ENCODE measurements at regions not wholly inside any gene's neighbourhood (a gene's known extent, or its start where the extent isn't known, plus 50 kb on each side); places are given as distances from the start of the nearest gene placed in this dataset.

DNA sequence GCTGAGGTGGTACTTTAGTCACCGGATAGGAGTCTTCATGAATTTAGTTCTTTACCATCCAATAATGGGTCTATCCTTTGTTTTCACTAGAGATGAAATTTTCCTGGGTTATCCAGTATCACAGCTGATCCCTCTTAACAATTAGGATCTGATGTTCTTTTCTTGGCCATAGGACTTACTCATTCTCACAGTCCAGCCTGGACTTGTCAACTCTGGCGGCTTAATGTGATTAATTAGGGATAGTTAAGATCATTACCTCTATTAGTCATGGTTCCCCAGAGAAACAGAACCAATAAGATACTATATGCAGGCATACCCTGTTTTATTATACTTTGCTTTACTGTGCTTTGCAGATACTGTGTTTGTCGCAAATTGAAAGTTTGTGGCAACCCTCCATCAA, 272.7 kb upstream of the FAT4 start:
- no peak for TF ChIP-seq ZFX (IDR thresholded peaks at IDR 0.05; ENCODE audit: borderline replicate concordance)
- TF ChIP-seq, protein P1, sequence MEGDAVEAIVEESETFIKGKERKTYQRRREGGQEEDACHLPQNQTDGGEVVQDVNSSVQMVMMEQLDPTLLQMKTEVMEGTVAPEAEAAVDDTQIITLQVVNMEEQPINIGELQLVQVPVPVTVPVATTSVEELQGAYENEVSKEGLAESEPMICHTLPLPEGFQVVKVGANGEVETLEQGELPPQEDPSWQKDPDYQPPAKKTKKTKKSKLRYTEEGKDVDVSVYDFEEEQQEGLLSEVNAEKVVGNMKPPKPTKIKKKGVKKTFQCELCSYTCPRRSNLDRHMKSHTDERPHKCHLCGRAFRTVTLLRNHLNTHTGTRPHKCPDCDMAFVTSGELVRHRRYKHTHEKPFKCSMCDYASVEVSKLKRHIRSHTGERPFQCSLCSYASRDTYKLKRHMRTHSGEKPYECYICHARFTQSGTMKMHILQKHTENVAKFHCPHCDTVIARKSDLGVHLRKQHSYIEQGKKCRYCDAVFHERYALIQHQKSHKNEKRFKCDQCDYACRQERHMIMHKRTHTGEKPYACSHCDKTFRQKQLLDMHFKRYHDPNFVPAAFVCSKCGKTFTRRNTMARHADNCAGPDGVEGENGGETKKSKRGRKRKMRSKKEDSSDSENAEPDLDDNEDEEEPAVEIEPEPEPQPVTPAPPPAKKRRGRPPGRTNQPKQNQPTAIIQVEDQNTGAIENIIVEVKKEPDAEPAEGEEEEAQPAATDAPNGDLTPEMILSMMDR (IDR thresholded peaks at IDR 0.05) = no peak

DNA sequence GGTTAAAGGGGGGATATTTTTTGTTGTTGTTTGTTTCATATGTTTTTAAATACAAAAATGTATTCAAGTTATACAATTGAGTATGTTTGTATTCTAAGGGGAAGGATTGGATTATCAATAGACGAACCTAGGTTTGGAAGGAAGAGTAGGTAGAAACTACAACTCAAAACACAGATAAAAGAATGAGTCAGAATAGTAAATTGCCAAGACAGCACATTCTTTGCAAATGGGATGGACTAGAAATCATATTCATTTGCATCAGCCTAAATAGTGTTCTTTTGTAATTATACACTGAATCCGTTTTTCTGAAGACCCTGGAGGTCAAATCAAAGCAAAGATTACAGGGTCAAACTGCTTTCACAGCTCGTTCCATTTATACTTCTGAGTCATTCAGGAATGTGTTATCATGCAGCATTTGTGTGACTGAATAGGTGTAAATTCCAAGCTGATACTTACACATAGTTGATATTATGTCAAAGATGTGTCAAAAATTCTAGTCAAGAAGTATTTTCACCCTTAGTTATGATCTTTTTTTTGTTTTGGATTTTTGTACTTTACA, 273.3 kb upstream of the FAT4 start:
- TF ChIP-seq, protein P1 (IDR thresholded peaks at IDR 0.05) = no peak
- no peak for TF ChIP-seq ZFX (IDR thresholded peaks at IDR 0.05; ENCODE audit: borderline replicate concordance)
- no peak overlapping the region for H3K27ac ChIP-seq

More for the DNA sequence above, 272.7 kb upstream of the FAT4 start:
- no peak overlapping the region for H3K27ac ChIP-seq

DNA sequence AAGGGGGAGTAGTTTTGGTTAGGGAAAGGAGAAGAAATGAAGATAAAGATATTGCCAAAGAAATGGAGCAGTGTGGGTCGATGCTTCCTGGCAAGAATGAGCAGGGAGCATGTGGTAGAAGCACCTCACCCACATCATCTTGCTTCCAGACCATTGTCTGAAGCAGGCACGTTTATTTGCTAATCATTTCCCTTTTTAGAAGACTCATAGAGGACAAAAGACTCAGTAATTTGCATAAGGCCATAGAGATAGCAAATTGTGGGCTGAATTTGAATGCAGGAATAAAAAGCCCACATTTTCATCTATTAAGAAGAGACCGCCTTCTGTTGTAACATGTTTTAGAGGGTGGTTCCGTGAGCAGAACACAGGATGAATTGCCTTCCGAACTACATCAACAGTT, 275.2 kb upstream of the FAT4 start:
- TF ChIP-seq, protein P1 (IDR thresholded peaks at IDR 0.05) = peak; percentile 23; the same call in 1 of the 2 replicates
- TF ChIP-seq ZFX (IDR thresholded peaks at IDR 0.05; ENCODE audit: borderline replicate concordance) = no peak
- H3K27ac ChIP-seq = no peak overlapping the region

DNA sequence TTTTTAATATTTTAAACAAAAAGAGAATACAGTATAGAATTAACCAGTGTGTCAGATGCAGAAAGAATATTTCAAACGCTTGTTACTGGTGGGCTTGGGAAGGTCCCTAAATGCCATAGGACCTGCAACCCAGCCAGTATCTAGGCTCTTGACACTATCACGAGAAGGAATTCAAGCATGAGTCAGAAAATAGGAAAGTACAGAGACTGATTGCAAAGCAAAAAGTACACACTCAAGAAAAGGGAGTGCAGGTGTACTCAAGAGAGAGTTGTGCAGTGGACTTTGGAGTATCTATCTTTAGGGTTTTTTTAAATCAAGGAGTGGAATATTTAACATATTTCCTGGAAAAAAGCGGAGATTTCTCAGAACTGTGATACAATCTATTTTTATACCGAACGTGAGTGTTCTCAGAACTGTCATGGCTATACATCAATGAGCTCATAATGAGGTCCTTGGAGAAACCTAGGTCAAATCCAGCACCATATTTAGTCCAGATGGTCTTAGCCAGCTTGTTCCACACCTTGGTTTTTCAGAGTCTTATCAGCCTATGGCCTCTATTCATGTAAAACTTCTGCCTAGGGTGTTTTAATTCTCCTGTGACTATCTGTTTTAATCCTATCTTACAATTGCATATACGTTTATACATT, 291.8 kb upstream of the FAT4 start:
- H3K27ac ChIP-seq = no peak overlapping the region
- TF ChIP-seq, protein P1 (IDR thresholded peaks at IDR 0.05) = no peak
- TF ChIP-seq ZFX (IDR thresholded peaks at IDR 0.05; ENCODE audit: borderline replicate concordance) = no peak

DNA sequence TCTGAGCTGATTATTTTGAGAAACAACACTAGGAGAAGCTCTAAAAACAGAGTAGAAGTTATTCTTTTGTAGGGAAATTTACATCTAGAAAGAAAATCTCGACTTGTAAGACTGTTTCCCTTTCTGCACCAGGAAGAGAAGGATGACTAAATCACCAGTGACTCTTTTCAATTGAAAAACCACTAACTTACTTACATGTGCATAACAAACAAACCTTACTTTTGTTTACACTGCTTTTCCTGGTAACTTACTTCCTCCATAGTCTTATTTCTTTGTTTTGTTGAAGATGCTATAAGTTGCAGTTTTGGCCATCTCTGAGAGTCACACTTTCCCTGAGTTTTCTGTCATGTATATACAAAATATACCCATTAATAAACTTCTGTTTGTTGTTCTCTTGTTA, 293.6 kb upstream of the FAT4 start:
- TF ChIP-seq ZFX (IDR thresholded peaks at IDR 0.05; ENCODE audit: borderline replicate concordance) = no peak
- TF ChIP-seq, protein P1 (IDR thresholded peaks at IDR 0.05) = no peak

DNA sequence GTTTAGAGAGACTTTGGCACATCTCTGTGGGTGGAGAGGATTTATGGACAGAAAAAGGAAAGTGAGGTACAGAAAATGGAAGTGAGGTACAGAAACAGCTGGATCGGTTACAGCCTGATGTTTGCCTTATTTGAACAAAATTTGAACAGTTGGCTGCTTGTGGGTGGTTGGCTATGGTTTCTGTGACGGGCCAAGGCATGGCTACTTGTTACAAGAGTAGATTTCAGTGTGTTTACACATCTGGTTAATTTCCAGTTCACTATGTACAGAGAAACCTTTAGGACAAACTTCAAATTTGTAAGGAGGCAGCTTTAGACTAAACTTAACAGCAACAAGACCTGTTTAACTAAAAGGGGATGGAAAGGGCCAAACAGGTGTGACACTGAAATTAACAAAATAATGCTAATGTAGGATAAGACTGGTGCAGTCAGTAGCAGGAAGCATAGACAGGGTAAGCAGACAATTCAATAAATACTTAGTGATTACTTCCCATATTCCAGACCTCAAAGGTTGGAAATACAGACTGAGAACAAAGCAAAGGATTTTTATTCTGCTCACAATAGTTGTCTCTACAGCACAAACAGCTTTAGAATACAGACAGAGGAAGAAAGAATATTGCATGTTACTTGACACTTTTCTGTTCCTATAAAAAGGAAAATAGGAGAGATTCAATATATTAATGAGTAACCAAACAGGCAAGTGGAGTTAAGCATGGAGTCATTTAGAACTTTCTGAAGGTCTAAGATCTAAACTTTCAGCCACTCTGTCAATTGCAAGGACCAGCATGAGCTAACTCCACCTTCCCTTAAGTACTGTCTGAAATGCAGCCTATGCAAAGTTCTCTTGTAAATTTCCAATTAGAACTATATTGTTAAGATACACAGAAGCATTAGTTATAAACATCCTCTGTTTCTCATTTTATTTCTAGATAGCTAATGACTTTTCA, 294.4 kb upstream of the FAT4 start:
- TF ChIP-seq ZFX (IDR thresholded peaks at IDR 0.05; ENCODE audit: borderline replicate concordance) = no peak
- TF ChIP-seq, protein P1 (IDR thresholded peaks at IDR 0.05) = no peak
- no peak overlapping the region for H3K27ac ChIP-seq

More for the DNA sequence above, 293.6 kb upstream of the FAT4 start:
- no peak overlapping the region for H3K27ac ChIP-seq
